HG03045 (cell line): ENCODE measurements at regions not wholly inside any gene's neighbourhood (a gene's known extent, or its start where the extent isn't known, plus 50 kb on each side); places are given as distances from the start of the nearest gene placed in this dataset.
"Not testable (repeated sequence)": the region's sequence is repeated elsewhere in the genome, so short reads cannot be mapped to it uniquely, and the experiment has no call there.

ENCODE experiments used
- ATAC-seq: cut with Tn5 transposase; IDR thresholded peaks from one replicate; pipeline ENCODE4 v1.9.1; 2021; ENCODE audit warnings: mild to moderate bottlenecking, moderate library complexity; ENCODE audit not compliant: unreplicated experiment

DNA sequence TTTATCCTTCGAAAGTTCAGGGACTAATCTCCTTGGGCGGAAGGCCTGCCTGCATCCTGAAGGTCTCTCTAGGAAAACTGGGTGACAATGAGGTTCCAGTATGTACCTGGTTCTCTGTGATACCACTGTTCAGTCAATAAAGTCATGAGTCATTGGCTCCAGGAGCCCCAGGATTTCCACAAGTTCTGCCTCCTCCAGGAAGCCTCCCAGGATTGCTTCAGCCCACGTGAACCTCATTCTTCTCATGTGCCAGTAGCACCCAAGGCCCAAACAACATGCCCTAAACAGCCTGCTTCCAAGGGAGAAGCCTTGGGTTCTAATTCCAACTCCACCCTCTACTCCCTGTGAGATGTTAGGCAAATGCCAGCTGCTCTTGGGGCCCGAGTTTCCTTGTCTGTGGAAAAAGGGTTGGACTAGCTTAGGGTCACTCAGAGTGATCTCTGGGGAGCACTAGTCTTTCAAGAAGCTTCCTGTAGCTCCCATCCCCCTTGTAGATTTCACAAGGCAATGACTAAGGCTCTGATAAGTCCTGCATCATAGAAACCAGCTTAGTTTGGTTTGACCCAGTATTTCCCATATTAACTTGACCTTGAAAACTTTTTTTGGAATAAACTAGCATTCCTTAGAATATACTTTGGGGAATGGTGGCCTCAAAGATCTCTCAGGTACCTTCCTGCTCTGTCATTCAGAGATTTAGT, 118.3 kb upstream of the ATP2B2 start:
- no peak for ATAC-seq

- no peak for ATAC-seq
Measured at GRCh38 chr3:10625323-10625722, 119.9 kb upstream of the ATP2B2 start.

GRCh38 chr3:10627884-10628572, 122.6 kb upstream of the ATP2B2 start:
- ATAC-seq = no peak

- no peak for ATAC-seq
Measured at GRCh38 chr3:10628891-10629670, 123.7 kb upstream of the ATP2B2 start.

DNA sequence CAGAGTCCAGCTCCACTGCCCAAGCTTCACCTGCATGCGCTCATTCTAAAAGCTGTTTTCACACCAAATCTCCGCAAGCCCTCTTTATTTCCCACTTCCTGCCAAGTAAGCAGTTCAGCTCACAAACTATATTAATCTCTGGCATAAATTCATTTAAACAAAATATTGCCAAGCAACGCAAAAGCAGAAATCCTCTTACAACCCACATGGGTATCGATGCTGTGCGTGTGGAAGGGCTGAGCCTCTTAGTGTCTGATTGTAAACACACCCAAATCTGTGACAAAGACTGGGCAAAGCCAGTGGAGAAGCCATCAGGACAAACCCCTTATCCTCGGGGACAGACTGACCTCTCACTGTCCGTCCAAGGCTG, 124.3 kb upstream of the ATP2B2 start:
- no peak for ATAC-seq

GRCh38 chr3:10631224-10631623, 125.8 kb upstream of the ATP2B2 start:
- ATAC-seq = no peak

GRCh38 chr3:10632125-10632524, 126.7 kb upstream of the ATP2B2 start:
- ATAC-seq = no peak

GRCh38 chr3:10632741-10633140, 127.4 kb upstream of the ATP2B2 start:
- ATAC-seq = no peak

GRCh38 chr3:10635446-10636076, 130.2 kb upstream of the ATP2B2 start:
- ATAC-seq = no peak

DNA sequence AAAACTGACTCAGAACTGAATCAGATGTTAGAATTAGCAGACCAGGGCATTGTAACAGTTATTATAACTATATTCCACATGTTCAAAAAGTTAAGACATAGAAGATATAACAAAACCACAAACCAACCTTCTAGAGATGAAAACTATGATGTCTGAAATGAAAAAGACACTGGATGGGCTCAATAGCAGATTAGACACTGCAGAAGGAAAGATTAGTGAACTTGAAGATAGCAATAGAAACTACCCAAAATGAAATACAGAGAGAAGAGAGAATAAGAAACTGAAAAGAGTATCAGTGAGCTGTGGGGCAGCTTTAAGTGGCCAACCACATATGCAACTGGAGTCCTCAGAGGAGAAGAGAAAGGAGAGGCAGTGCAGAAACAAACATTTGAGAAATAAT, 132.0 kb upstream of the ATP2B2 start:
- ATAC-seq = no peak

DNA sequence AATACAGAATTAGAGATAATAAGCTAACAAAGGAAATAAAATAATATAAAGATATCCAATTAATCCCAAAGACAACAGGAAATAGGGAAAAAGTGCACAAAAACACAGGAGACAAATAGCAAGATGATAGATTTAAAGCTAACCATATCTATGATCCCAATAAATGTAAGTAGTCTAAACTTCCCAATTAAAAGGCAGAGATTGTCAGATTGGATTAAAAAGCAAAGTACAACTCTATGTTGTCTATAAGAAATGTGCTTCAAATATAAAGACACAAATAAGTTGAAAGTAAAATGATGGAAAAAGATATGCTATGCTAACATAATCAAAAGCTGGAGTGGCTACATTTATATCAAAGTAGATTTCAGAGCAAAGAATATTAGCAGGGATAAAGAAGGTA, 133.1 kb upstream of the ATP2B2 start:
- no peak for ATAC-seq

DNA sequence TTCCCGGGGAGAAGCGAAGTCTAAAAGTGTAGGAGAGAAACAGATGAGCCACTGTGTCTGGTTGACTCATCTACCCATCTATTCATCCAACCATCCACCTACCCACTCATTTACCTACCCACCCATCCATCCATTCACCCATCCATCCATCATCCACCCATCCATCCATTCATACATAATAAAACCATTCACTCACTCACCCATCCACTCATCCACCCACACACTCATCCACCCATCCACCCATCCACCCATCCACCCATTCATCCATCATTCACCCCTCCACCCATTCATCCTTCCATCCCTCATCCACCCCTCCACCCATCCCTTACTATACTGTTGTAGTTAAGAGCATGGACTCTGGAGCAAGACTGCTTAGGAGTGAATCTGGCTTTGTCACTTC, 136.4 kb upstream of the ATP2B2 start:
- ATAC-seq = no peak

- no peak for ATAC-seq
Measured at GRCh38 chr3:10644189-10644588, 138.8 kb upstream of the ATP2B2 start.

DNA sequence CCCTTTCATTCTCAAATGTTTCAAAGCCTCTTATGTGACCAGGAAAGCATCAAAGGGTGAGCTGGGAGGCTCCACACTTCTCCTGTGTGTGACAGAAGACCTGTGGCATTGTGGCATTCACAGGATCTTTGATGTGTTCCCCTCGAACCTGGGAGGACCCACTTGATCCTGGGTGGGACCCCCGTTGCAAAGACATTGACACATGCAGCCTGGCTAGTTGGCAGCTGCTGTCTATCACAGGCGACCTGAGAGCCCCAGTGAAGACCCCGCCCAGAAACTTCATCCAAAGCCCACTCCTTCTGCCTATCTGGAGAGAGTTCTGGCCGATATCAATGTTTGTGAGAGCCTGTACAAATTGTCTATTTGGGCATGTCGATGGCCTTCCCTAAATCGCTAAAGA, 140.4 kb upstream of the ATP2B2 start:
- ATAC-seq = no peak

- ATAC-seq = no peak
Measured at GRCh38 chr3:10646531-10647335, 141.3 kb upstream of the ATP2B2 start.

GRCh38 chr3:10647376-10647775, 142.0 kb upstream of the ATP2B2 start:
- ATAC-seq = no peak

DNA sequence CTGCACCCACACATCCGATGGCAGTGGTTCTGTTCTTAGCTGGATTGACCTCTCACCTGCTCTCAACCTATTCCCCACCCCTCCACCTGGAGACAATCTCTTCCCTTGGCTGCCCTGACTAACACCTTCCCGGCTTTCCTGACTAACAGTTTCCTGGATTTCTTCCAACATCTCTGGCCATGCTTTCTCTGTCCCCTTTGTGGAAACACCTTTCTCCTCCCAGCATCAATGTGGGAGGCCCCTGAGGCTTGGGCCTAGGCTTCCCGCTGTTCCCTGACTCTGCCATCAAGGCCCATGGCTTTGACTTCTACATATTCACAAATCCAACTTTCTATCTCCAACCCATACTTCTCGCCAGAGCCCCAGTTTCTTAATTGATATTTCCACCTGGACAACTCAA, 142.8 kb upstream of the ATP2B2 start:
- ATAC-seq = no peak

DNA sequence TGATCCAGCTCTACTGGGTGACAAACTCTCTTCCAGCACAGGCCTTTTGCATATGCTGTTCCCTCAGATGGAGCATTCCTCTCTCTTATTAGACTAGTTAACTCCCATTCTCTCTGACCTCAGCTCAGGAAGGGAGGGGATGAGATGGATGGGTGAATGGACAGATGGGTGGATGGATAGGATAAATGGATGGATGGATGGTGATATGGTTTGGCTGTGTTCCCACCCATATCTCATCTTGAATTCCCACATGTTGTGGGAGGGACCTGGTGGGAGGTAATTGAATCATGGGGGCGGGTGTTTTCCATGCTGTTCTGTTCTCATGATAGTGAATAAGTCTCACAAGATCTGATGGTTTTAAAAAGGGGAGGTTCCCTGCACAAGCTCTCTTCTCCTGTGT, 144.1 kb upstream of the ATP2B2 start:
- ATAC-seq = not testable (repeated sequence)

GRCh38 chr3:10651506-10651905, 146.1 kb upstream of the ATP2B2 start:
- no peak for ATAC-seq

DNA sequence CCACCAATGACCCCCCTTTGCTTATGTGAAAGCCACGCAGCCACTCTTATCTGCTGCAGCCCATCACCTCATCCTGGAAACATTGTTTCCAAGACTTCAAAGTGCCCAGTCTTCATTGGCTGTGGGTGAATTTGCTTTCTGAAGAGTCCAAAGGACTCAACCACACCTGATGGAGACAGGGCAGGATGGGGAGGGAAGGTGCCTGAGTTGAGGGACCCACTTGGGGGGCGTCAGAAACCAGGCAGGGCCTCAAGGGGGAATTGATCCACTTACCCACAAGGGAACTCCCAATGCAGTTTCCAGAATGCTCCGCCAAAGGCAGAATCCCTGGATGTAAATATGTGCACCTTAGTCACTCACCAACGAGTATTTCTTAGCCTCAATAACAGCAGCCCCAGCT, 147.9 kb upstream of the ATP2B2 start:
- ATAC-seq = no peak
